ENCODE measurements at regions not wholly inside any gene's neighbourhood (a gene's known extent, or its start where the extent isn't known, plus 50 kb on each side); places are given as distances from the start of the nearest gene placed in this dataset.

DNA sequence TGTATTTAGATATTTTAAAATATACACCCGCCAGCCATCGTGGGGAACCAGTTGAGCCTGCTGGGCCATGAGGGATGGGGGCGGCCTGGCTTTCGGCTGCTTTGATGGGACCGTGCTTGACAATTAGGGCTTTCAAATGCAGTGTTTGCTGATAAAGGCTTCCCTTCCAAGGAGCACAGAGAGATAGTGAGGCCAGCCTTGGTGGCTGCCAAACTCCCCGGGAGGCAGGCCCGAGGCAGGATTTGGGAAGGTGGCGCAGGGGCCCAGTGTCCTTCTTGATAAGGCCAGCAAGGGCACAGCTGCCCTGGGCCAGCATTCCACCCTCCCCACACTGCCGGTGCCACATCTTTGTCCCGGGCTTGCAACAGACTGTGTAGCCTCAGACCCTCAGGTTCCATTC lies 75.6 kb downstream of the LINGO1 start:
- TF ChIP-seq, protein P1, sequence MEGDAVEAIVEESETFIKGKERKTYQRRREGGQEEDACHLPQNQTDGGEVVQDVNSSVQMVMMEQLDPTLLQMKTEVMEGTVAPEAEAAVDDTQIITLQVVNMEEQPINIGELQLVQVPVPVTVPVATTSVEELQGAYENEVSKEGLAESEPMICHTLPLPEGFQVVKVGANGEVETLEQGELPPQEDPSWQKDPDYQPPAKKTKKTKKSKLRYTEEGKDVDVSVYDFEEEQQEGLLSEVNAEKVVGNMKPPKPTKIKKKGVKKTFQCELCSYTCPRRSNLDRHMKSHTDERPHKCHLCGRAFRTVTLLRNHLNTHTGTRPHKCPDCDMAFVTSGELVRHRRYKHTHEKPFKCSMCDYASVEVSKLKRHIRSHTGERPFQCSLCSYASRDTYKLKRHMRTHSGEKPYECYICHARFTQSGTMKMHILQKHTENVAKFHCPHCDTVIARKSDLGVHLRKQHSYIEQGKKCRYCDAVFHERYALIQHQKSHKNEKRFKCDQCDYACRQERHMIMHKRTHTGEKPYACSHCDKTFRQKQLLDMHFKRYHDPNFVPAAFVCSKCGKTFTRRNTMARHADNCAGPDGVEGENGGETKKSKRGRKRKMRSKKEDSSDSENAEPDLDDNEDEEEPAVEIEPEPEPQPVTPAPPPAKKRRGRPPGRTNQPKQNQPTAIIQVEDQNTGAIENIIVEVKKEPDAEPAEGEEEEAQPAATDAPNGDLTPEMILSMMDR (IDR thresholded peaks at IDR 0.05; ENCODE audit: insufficient read depth, low read length): no peak
- TF ChIP-seq, protein P2, sequence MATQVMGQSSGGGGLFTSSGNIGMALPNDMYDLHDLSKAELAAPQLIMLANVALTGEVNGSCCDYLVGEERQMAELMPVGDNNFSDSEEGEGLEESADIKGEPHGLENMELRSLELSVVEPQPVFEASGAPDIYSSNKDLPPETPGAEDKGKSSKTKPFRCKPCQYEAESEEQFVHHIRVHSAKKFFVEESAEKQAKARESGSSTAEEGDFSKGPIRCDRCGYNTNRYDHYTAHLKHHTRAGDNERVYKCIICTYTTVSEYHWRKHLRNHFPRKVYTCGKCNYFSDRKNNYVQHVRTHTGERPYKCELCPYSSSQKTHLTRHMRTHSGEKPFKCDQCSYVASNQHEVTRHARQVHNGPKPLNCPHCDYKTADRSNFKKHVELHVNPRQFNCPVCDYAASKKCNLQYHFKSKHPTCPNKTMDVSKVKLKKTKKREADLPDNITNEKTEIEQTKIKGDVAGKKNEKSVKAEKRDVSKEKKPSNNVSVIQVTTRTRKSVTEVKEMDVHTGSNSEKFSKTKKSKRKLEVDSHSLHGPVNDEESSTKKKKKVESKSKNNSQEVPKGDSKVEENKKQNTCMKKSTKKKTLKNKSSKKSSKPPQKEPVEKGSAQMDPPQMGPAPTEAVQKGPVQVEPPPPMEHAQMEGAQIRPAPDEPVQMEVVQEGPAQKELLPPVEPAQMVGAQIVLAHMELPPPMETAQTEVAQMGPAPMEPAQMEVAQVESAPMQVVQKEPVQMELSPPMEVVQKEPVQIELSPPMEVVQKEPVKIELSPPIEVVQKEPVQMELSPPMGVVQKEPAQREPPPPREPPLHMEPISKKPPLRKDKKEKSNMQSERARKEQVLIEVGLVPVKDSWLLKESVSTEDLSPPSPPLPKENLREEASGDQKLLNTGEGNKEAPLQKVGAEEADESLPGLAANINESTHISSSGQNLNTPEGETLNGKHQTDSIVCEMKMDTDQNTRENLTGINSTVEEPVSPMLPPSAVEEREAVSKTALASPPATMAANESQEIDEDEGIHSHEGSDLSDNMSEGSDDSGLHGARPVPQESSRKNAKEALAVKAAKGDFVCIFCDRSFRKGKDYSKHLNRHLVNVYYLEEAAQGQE (IDR thresholded peaks at IDR 0.05; ENCODE audit: insufficient replicate concordance, low read depth): no peak
- no peak for TF ChIP-seq GABPA (IDR thresholded peaks at IDR 0.05; ENCODE audit: low read depth)
- no peak for TF ChIP-seq POLR2AphosphoS5 (IDR thresholded peaks at IDR 0.05; ENCODE audit: low read depth)
